ENCODE measurements at regions not wholly inside any gene's neighbourhood (a gene's known extent, or its start where the extent isn't known, plus 50 kb on each side); places are given as distances from the start of the nearest gene placed in this dataset.

- TF ChIP-seq POLR2AphosphoS5 (IDR thresholded peaks at IDR 0.05) (peak in 1 of 3 donors; percentile 34), CTCF (IDR thresholded peaks at IDR 0.05 in 8 of 11, conservative IDR thresholded peaks at IDR 0.05 in 3 of 11) (peak in 9 of 11 experiments; percentile 41 to 80 (median 65))
Observed at GRCh38 chr3:117997201-117998049, 1037.2 kb downstream of the IGSF11 start.

All from spleen (tissue), 7 donors.